Mesodermal cell (in vitro differentiated cells): ENCODE measurements at regions not wholly inside any gene's neighbourhood (a gene's known extent, or its start where the extent isn't known, plus 50 kb on each side); places are given as distances from the start of the nearest gene placed in this dataset.
"Not testable (repeated sequence)": the region's sequence is repeated elsewhere in the genome, so short reads cannot be mapped to it uniquely, and the experiment has no call there.

Experiments used
- H3K27ac ChIP-seq: 2 replicates; pipeline ENCODE4 v1.7.0; 2013; ENCODE audit warnings: mild to moderate bottlenecking, low read depth, low read length, moderate library complexity; ENCODE audit not compliant: severe bottlenecking
- H3K36me3 ChIP-seq: 2 replicates; pipeline ENCODE4 v1.7.1; 2013; ENCODE audit warnings: mild to moderate bottlenecking, low read length, moderate library complexity; ENCODE audit not compliant: control insufficient read depth, insufficient read depth
- H3K4me1 ChIP-seq: one replicate; pipeline ENCODE4 v1.7.1; 2013; ENCODE audit warnings: mild to moderate bottlenecking, low read length; ENCODE audit not compliant: insufficient read depth, control insufficient read depth, poor library complexity, severe bottlenecking
- H3K4me3 ChIP-seq: 2 replicates; pipeline ENCODE4 v1.7.0; 2013; ENCODE audit warnings: low read length, control low read depth, mild to moderate bottlenecking; ENCODE audit not compliant: insufficient read depth, poor library complexity, severe bottlenecking; ENCODE audit errors: extremely low read depth
- H3K9me3 ChIP-seq: 2 replicates; pipeline ENCODE4 v1.7.1; 2013; ENCODE audit warnings: mild to moderate bottlenecking, low read length, moderate library complexity; ENCODE audit not compliant: control insufficient read depth
- WGBS, 2 experiments: methylation state at CpG; one replicate each; pipeline ENCODE4 v1.1.5; 2013; ENCODE audit warnings: missing lambda C conversion rate in 2 of 2; ENCODE audit not compliant: insufficient coverage in 2 of 2; 5-methylcytosine and 5-hydroxymethylcytosine counted together

DNA sequence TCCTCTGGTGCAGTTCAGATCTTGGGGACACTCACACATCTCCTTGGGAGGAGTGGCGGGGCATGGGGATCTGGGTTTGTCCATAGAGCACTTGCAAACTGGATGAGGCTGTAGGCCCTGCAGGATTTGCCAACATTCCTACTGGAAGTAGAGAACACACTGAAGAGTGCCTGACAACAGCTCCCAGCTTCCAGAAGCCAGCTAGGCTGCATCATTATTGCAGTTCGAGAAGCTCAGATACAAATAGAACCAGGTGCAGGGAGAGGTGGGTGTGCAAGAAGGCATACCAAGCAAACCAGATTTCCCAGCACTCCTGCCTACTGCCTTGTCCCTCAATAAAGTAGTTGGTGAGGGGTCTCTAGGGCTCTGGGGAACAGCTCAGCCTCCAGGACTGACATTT is 52.5 kb downstream of the RHOB start:
- H3K36me3 ChIP-seq: no peaks in the 10 kb centered on the region
- 90 to 100% methylated on average over 2 of the region's 2 CpGs for WGBS, 2 experiments

DNA sequence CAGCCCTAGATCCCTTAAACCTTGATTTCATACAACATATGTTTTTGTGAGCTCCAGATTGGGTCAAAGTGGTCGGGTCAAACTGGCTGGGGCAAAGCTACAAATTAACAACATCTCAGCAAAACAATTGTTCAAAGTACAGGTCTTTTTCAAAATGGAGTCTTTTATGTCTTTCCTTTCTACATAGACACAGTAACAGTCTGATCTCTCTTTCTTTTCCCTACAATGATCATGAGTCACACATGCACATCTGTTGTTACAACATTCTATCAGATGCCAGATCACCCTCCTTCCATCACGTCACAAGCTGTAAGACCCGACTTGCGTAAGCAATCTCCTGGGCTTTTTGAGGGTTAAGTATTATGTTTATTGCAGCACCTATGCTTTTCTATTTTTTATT is 55.1 kb downstream of the RHOB start:
- 75% methylated on average over 1 of the region's 4 CpGs; no CpG with 5 or more reads in 1 of the 2 experiments for WGBS, 2 experiments
- Histone ChIP-seq H3K27ac (no peak overlapping the region), H3K9me3 (no peaks in the 10 kb centered on the region), H3K4me1 (peaks cover 5% of the 10 kb centered on the region), H3K4me3 (no peak overlapping the region), H3K36me3 (no peaks in the 10 kb centered on the region)

More for the DNA sequence above, 52.5 kb downstream of the RHOB start:
- H3K4me3 ChIP-seq: no peak overlapping the region
- no peaks in the 10 kb centered on the region for H3K9me3 ChIP-seq
- H3K4me1 ChIP-seq: peaks cover 19% of the 10 kb centered on the region
- no peak overlapping the region for H3K27ac ChIP-seq

DNA sequence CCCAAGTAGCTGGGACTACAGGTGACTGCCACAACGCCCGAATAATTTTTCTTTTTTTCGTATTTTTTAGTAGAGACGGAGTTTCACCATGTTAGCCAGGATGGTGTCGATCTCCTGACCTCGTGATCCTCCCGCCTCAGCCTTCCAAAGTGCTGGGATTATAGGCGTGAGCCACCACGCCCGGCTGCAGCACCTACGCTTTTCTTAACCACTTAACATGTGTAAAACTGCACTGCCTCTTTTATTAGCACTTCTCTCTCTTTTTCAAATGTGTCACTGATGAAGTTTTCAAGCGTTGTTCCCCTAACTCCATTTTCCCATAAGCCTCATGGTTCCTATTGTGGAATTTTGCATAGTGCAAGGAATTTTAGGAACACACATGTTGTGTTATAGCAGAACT is 55.6 kb downstream of the RHOB start:
- H3K27ac ChIP-seq, H3K4me1 ChIP-seq, H3K36me3 ChIP-seq, H3K9me3 ChIP-seq, H3K4me3 ChIP-seq: not testable (repeated sequence)
- WGBS, 2 experiments: 89% methylated on average over 11 of the region's 12 CpGs

DNA sequence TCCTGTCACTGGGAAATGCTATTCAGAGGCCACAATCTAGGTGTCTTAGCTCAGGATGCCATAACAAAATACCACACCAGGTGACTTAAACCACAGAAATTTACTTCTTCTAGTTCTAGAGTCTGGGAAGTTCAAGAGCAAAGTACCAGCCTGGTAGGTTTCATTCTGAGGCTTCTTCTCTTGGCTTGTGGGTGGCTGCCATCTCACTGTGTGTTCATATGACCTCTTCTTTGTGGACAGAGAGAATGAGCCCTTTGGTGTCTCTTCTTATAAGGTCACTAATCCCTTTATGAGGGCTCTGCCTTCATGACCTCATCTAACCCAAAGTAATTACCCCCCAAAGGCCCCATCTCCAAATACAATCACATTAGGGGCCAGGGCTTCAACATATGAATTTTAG is 57.3 kb downstream of the RHOB start:
- no peaks in the 10 kb centered on the region for H3K36me3 ChIP-seq
- H3K4me1 ChIP-seq: peaks cover 10% of the 10 kb centered on the region
- no peaks in the 10 kb centered on the region for H3K9me3 ChIP-seq
- H3K4me3 ChIP-seq: no peak overlapping the region
- no peak overlapping the region for H3K27ac ChIP-seq

DNA sequence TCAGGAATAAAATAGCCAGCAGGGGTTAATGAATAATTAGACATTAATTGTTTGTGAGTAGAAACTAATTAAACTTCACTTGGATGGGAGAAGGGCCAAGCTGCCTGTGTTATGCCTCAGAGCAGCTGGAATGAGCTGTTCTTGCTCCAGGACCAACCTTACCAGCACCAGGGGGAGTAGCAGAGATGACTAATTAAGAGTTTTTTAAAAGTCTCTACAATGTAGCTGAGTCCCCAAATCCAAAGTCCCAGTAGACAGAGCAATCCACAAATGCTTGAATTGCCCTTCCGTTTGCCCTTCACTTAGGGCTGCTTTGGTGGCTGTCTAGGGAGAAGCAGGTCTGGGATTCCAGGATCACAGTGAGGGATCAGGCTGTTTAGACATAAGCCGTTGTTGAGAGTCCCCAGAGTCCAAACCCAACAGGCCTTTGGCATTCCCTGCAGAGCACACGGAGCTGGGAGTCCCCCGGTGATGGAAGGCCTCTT is 59.4 kb downstream of the RHOB start:
- 78 to 82% methylated on average over 2 to 4 of the region's 4 CpGs for WGBS, 2 experiments
- Histone ChIP-seq H3K27ac (no peak overlapping the region), H3K36me3 (no peaks in the 10 kb centered on the region), H3K9me3 (no peaks in the 10 kb centered on the region), H3K4me1 (peaks cover 22% of the 10 kb centered on the region), H3K4me3 (no peak overlapping the region)

DNA sequence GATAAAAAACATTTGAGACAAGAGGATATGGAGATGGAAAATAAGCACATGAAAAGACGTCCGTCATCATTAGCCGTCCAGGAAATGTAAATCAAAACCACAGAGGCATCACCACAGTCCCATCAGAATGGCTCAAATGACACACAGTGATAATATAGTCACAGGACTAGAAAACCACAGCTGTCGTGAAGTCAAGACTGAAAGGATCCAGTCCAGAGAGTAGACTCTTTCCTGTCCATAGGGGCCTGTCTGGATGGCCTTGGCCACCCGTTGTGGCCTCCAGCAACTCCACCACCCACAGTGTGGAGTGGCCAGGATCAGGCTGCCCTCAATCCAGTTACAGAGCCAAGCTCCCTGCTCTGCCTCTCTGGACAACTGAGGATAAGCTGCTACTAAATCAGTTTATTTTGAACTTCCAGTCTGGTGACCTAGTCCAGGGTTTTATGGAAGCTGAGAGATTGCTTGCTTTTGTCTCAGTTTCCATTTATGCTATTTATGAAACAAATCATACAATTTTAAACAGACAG is 60.4 kb downstream of the RHOB start:
- Histone ChIP-seq H3K9me3 (no peaks in the 10 kb centered on the region), H3K36me3 (no peaks in the 10 kb centered on the region), H3K4me1 (peaks cover 22% of the 10 kb centered on the region), H3K27ac (no peak overlapping the region), H3K4me3 (no peak overlapping the region)
- 78 to 91% methylated on average over 2 to 5 of the region's 5 CpGs for WGBS, 2 experiments

DNA sequence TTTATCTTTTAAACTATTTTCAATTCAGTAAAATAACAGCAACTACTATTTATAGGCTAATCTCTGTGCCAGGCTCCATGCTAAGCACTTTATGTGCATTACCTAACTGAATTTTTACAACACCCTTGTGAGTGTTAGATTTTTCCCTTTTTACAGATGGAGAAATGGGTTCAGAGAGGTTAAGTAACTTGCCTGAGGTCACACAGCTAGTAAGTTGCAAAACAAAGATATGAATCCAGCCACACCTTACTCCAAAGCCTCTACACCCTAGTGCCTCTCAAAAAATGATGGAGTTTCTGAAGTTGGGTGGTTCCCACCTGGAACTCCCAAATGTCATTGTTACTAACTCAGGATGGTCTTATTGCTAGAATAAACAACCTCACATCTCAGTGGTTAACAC is 60.8 kb downstream of the RHOB start:
- no peak overlapping the region for H3K27ac ChIP-seq

DNA sequence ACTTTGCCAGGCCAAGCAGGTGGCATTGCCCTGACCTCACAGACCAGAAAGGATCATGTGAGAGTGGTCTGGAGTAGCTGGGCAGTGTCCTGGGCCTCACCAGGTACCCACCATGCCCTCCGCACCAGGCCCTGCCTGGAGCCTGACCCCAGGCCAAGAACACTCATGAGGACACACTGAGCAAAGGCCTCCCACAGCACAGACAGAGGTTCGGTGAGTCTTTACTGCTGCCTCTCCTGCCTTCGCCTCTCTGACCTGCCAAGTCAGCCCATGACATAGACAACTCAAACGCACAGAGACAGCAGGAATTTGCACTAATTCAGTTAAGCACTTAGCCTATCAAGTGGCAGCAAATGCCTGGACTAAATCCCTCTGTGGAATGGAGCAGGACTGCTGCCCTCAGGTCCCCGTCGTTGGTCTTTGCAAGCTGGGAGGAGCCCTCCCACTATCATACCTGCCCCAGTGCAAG is 62.5 kb downstream of the RHOB start:
- H3K27ac ChIP-seq: no peak overlapping the region
- 85 to 88% methylated on average over 4 of the region's 6 CpGs for WGBS, 2 experiments
- peaks cover 27% of the 10 kb centered on the region for H3K4me1 ChIP-seq
- H3K4me3 ChIP-seq: no peak overlapping the region
- no peaks in the 10 kb centered on the region for H3K9me3 ChIP-seq
- no peaks in the 10 kb centered on the region for H3K36me3 ChIP-seq

More for the DNA sequence above, 60.8 kb downstream of the RHOB start:
- H3K4me1 ChIP-seq: peaks cover 22% of the 10 kb centered on the region
- no peaks in the 10 kb centered on the region for H3K9me3 ChIP-seq
- no peak overlapping the region for H3K4me3 ChIP-seq
- H3K36me3 ChIP-seq: no peaks in the 10 kb centered on the region

DNA sequence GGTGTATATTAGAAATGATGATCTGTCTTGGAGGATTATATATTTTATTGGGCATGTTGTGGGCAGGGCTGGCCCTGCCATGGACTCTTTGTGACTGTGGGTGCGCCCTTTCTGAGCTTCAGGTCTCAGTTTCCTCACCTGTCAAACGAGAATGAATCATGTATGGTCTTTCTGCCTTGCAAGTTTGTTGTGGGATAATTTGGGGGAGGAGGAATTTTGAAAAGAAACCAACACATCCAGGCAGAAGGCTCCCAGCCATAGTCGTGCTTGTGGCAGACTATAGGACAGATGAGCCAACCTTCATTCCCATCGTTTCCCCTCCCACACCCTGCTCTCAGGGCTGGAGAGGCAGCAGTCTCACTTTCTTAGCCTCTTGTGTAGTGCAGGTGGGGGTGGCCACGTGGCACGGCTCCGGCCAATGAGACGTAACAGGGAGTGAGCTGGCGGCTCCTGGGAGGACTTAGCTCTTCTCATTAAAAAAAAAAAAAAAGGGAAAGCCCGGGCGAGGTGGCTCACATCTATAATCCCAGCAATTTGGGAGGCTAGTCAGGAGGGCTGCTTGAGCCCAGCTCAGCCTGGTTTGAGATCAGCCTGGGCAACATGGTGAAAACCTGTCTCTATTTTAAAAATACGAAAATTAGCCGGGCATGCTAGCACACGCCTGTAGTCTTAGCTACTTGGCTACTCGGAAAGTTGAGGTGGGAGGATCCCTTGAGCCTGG is 63.1 kb downstream of the RHOB start:
- H3K27ac ChIP-seq: no peak overlapping the region
- no peaks in the 10 kb centered on the region for H3K9me3 ChIP-seq
- no peak overlapping the region for H3K4me3 ChIP-seq
- H3K36me3 ChIP-seq: no peaks in the 10 kb centered on the region
- 60 to 75% methylated on average over 9 to 10 of the region's 15 CpGs for WGBS, 2 experiments
- peaks cover 31% of the 10 kb centered on the region for H3K4me1 ChIP-seq

DNA sequence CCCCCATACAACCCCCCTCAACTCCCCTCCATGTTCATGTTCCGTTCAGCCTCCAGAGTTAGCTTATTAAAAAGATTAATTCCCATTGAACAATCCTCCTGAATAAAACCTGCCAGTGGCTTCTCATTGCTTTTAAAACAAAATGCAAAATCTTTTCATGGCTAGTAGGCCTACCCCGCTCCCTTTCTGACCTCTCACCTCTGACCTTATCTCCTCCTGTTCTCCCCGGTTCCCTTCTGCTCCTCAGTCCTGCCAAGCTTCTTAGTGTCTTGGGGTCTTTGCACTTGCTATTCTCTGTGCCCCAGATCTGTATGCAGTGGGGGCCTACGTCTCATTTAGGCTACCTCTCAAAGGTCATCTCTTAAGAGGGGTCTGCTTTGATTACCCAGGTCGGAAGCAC is 64.3 kb downstream of the RHOB start:
- Histone ChIP-seq H3K27ac (no peak overlapping the region), H3K4me3 (no peak overlapping the region), H3K4me1 (peaks cover 35% of the 10 kb centered on the region), H3K36me3 (no peaks in the 10 kb centered on the region), H3K9me3 (no peaks in the 10 kb centered on the region)
- WGBS, 2 experiments: 91 to 97% methylated on average over 3 to 5 of the region's 5 CpGs

DNA sequence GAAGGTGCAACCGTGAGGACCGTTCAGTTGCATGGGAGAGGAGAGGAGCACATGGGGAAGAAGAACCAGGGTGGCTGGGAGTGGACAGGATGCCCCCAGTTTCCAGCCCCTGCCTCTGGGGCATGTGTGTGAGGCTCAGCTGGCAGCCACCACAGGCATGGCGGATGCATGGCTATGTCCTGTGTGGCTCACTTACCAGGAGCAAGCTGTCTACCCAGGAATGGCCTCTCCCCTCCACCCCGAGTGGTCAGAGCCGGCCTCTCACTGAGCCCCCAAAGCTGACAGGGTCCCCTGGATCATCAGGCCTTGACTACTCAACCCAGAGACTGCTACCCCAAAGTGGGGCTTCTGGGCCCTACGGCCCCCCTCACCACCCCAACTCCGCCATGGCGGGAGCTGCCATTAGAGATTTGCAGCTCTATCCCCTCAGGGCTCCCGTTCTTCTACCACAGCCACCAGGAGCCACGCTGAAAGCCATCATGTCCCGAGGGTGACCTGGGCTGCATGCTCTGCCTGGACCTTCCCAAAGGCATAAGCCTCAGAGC is 65.3 kb downstream of the RHOB start:
- Histone ChIP-seq H3K9me3 (no peaks in the 10 kb centered on the region), H3K27ac (no peak overlapping the region), H3K36me3 (no peaks in the 10 kb centered on the region), H3K4me1 (peaks cover 33% of the 10 kb centered on the region), H3K4me3 (no peak overlapping the region)
- 94 to 95% methylated on average over 8 to 11 of the region's 11 CpGs for whole genome bisulfite sequencing, 2 experiments
